ENCODE measurements at regions not wholly inside any gene's neighbourhood (a gene's known extent, or its start where the extent isn't known, plus 50 kb on each side); places are given as distances from the start of the nearest gene placed in this dataset.

DNA sequence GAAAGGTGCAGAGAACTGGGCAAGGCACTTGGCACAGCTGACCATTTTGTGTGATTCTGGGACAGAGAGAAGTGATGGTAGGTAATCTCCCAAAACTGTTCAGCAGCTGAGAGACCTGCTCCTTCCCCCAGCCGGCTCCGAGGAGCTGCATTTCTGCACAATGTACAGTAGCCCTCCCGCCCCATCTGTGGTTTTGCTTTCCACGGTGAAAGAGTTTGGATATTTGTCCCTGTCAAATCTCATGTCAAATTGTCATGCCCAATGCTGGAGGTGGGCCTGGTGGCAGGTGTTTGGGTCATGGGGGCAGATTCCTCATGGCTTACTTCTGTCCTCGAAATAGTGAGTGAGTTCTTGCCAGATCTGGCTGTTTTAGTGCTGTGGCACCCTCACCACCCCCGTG, 90.5 kb upstream of the CD99 start:
- no peak for DNase-seq (ENCODE audit: low read depth)
- H3K4me3 ChIP-seq (ENCODE audit: low read depth, low read length): no peak overlapping the region
- TF ChIP-seq, protein P1, sequence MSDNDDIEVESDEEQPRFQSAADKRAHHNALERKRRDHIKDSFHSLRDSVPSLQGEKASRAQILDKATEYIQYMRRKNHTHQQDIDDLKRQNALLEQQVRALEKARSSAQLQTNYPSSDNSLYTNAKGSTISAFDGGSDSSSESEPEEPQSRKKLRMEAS (IDR thresholded peaks at IDR 0.05; ENCODE audit: low read depth, low read length): no peak
- TF ChIP-seq MYC (IDR thresholded peaks at IDR 0.05; ENCODE audit: low read depth, low read length) (no peak), POLR2A (IDR thresholded peaks at IDR 0.05; ENCODE audit: extremely low read depth, insufficient read length) (no peak)
- TF ChIP-seq, protein P2, sequence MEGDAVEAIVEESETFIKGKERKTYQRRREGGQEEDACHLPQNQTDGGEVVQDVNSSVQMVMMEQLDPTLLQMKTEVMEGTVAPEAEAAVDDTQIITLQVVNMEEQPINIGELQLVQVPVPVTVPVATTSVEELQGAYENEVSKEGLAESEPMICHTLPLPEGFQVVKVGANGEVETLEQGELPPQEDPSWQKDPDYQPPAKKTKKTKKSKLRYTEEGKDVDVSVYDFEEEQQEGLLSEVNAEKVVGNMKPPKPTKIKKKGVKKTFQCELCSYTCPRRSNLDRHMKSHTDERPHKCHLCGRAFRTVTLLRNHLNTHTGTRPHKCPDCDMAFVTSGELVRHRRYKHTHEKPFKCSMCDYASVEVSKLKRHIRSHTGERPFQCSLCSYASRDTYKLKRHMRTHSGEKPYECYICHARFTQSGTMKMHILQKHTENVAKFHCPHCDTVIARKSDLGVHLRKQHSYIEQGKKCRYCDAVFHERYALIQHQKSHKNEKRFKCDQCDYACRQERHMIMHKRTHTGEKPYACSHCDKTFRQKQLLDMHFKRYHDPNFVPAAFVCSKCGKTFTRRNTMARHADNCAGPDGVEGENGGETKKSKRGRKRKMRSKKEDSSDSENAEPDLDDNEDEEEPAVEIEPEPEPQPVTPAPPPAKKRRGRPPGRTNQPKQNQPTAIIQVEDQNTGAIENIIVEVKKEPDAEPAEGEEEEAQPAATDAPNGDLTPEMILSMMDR (IDR thresholded peaks at IDR 0.05; ENCODE audit: low read depth, low read length): no peak

DNA sequence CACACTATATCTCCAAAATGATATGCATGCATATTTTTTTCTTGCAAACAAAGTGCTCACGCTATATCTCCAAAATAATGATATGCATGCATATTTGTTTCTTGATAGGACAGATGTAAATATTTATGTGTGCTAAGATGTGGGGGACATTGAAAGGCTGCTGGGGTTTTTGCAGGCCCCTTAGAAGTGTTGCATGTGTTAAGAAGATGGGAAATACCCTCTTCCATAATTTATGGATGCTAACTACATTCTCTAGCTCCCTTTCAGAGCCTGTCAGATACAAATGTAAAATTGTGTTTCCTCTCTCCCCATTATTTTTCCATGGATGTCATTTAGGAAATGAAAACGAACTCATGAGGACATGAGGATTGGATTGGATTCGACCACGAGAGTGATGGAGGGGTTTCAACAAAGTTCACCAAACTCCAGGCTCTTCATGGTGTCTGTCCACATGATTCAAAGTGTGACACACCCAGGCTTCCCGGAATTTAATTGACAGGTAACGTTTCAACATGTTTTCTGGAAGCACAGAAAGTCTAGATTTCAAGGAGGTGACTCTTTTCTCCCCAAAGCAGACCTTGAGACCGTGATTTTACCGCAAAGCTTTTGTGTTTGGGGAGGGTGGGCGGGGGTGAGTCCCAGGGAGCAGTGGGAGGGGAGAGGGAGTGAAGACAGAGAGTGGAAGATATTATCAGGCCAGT, 94.4 kb upstream of the CD99 start:
- no peak for TF ChIP-seq MYC (IDR thresholded peaks at IDR 0.05; ENCODE audit: low read depth, low read length)
- TF ChIP-seq, protein P1 (IDR thresholded peaks at IDR 0.05; ENCODE audit: low read depth, low read length): no peak
- no peak for TF ChIP-seq POLR2A (IDR thresholded peaks at IDR 0.05; ENCODE audit: extremely low read depth, insufficient read length)
- TF ChIP-seq, protein P2 (IDR thresholded peaks at IDR 0.05; ENCODE audit: low read depth, low read length): no peak
- no peak for DNase-seq (ENCODE audit: low read depth)
- H3K4me3 ChIP-seq (ENCODE audit: low read depth, low read length): no peak overlapping the region

DNA sequence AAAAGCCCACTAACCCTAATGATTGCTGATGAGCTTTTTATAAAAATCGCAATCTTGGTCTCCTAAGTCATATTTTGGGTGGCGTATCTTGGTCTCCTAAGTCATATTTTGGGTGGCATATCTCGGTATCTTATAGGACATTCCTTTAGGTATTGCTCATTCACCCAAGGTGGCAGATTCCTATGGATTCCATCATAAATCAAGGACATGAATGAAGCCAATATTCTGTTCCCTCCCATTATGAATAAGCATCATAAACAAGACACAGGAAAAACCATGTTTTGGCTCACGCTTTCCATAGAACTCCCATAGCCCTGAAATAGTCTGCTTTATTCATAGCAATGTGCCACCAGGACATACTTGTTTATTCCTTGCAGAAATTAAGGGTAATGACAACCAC, 95.0 kb upstream of the CD99 start:
- TF ChIP-seq, protein P2 (IDR thresholded peaks at IDR 0.05; ENCODE audit: low read depth, low read length): no peak
- TF ChIP-seq POLR2A (IDR thresholded peaks at IDR 0.05; ENCODE audit: extremely low read depth, insufficient read length) (no peak), MYC (IDR thresholded peaks at IDR 0.05; ENCODE audit: low read depth, low read length) (no peak)
- TF ChIP-seq, protein P1 (IDR thresholded peaks at IDR 0.05; ENCODE audit: low read depth, low read length): no peak
- no peak overlapping the region for H3K4me3 ChIP-seq (ENCODE audit: low read depth, low read length)
- DNase-seq (ENCODE audit: low read depth): no peak

DNA sequence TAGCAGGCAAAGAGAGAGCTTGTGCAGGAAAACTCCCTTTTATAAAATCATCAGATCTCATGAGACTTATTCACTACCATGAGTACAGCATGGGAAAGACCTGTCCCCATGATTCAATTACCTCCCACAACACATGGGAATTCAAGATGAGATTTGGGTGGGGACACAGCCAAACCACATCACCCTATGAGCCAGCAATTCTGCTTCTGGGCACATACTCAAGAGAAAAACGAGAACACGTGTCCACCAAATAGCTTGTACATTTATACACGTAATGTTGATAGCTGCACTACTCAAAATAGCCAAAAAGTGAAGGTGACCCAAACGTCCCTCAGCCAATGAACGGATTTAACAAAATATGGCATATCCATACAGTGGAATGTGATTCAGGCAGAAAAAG, 94.5 kb upstream of the DHRSX start:
- H3K4me3 ChIP-seq (ENCODE audit: low read depth, low read length): no peak overlapping the region
- DNase-seq (ENCODE audit: low read depth): no peak
- TF ChIP-seq MYC (IDR thresholded peaks at IDR 0.05; ENCODE audit: low read depth, low read length) (no peak), POLR2A (IDR thresholded peaks at IDR 0.05; ENCODE audit: extremely low read depth, insufficient read length) (no peak)
- TF ChIP-seq, protein P1 (IDR thresholded peaks at IDR 0.05; ENCODE audit: low read depth, low read length): no peak
- TF ChIP-seq, protein P2 (IDR thresholded peaks at IDR 0.05; ENCODE audit: low read depth, low read length): no peak

DNA sequence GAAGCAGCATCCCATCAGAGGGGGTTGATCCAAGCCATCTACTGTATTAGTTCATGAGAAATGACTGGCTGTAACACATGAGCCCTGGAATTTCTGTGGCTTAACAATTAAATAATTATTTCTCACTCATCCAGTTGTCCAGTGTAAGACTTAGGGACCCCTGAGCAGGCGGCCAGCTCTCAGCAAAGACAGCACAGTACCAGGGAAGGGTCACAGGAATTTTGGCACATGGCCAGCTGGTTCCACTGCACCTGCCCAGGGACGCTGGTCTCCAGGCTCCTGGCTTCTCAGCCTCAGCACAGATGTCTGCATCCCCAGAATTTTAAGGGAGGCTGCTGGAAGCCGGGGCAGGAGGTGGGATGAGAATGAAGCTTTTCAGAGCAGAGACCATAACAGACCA, 93.7 kb upstream of the DHRSX start:
- no peak for TF ChIP-seq MYC (IDR thresholded peaks at IDR 0.05; ENCODE audit: low read depth, low read length)
- TF ChIP-seq POLR2A (IDR thresholded peaks at IDR 0.05; ENCODE audit: extremely low read depth, insufficient read length): no peak
- TF ChIP-seq, protein P1 (IDR thresholded peaks at IDR 0.05; ENCODE audit: low read depth, low read length): no peak
- TF ChIP-seq, protein P2 (IDR thresholded peaks at IDR 0.05; ENCODE audit: low read depth, low read length): no peak
- no peak overlapping the region for H3K4me3 ChIP-seq (ENCODE audit: low read depth, low read length)
- DNase-seq (ENCODE audit: low read depth): no peak
